ENCODE measurements at regions not wholly inside any gene's neighbourhood (a gene's known extent, or its start where the extent isn't known, plus 50 kb on each side); places are given as distances from the start of the nearest gene placed in this dataset.

DNA sequence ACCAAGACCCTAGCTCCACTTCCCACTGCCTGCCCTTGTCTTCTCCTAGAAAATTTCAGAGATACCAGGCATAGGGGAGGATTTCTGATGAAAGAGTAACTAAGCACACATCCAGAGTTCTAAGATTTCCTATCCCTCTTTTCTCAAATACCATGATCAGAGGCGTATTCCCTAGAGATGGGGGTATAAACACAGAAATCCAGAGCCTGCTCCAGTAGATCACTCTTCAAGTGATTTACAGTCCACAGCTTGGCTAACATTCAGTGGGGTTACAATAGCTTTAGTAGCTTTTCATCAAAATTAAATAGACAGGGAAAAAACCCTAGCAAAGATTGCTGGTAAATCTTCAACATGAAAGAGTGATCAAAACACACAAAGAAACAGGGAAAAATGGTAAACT is 800.7 kb upstream of the GRM7 start:
- DNase-seq: no peak

DNA sequence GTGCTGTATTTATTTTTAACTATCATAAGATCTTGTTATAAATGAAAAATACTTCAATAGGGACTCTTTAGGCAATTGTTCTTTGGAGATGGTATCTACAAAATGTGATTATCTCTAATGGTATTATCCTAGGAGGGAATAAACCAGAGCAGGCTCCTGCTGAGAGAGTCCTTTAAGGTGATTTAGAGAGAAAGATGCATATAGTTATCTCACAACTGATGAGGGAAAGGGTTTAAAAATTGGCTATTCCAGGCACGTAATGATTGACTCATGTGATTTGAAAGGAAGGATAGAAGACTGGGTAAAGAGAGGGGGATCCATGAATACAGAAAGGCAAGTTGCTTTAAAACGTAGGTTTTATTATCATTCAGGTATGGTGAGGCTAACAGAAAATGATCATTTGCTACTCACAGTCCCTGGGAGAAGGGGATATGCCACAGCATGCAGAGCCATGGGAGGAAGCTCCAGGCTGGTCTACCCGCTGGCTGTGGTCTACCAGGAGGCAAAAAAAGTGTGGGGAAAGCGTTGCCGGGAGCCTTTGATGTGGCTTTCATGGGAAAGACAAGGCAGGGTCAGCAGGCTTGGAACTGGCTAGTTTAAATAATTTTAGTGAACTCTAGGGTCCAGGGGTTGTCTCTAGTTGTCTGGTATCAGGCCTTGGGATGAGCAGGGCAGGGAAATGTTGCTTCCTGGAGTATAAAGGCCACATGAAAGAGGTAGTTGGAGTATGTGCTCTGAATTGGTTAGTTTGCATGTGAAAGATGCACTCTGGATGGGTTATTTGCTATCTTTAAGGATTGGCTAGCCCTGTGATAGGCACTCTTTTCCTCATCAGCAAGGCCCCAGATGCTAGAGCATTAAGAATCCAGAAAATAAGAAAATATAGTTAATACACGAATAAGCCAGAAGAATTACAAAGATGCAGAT is 798.4 kb upstream of the GRM7 start:
- peak; percentile 55 for DNase-seq

DNA sequence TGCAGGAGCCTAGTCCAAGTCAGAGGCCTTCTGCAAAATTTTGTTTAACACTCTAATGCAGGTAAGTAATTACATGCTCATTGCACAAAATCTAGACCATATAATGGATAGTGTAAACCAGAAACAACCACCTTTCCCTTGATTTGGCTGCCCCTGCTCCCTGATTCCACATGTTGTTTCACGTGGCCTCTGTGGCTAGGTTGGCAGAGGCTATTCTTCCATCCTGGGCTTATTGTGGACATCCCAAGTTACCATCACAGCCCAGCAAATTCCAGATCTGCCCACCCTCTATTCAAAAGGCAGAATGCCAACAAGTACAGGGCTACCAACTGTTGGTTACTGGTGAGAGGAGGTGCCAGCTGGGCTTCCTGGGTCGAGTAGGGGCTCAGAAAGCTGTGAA is 794.5 kb upstream of the GRM7 start:
- DNase-seq: no peak

DNA sequence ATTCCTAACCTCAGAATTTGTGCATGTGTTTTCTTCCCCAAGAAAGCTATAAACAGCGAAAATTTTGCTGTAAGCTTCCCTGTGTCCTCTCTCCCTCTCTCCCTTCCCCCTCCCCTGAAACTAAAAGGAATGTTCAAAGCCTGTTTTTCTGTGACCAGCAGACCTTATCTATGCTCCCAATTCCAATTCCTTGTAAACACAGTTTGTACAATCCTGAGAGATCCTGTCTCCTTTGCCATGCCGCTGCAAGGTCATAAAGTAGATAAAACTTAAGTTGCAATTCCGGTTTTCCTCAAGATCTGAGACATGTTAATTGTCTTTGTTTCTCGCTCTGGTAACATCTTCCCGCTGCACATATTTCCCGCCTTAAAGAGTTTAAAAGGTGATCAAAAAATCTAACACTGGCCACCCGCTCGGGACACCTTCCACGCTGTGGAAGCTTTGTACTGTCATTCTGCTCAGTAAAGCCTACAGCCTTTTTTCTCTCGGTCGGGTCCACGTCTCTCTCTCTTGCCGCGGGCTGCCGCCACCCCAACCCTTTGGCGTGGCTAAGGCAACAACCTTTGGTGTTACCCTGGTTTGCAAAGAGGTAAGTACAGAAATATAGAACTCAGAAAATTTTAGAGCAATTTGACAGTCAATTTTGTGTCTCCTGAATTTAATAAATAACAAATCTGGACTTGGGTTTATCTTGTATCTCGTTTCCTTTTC is 793.9 kb upstream of the GRM7 start:
- peak; percentile 61 for DNase-seq

DNA sequence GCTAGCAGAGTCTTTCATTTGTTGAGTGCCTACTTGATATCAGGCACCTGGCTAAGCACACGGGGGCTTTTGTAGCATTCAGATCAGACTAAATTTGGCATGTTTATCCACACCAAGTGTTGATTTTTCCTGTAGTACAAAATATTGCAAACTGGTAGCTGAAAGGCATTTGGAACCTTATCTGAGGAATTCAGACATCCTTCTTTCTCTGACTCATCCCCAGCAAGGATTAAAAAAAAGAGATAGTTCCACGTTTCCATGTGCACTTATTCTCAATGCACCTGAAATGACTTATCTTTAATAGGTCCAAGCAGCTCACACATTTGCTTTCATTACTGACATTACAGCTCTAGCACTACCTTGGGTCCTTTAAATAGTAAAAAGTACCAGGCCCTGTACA is 786.0 kb upstream of the GRM7 start:
- DNase-seq: no peak

DNA sequence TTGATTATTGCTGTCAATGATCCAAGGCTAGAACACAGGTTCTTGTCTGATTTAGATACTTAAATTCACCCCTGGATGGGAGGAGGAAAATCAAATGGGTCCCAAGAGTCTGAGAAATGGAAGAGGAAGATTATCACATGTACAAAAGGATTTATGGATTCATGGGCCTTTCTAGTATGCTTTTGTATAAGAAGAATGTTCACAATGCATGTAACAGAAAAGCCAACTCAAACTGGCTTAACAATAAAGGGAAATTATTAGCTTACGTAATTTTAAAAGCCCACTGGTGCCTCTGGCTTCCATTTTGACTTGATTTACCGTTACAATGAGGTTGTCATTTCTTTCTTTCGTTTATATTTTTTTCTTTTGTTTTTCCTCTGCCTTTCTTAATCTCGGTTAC is 782.5 kb upstream of the GRM7 start:
- no peak for DNase-seq

DNA sequence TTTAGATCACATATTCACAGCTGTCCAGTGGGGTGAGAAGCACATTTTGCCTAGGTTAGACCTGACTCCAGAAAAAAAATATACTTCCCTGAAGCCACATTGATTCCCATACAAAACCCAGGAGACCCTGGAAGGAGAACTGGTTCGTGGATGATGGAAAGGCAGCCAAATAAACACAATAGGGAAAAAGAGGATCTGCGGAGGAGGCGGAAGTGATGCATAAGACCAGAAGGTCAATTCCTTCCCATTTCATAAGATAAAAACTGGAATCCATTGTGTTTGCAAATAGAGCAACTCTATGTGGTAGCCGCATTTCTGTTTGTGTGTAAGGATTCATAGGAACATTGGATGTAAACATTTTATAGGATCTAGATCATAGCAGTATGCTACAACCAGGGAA is 781.9 kb upstream of the GRM7 start:
- DNase-seq: no peak

DNA sequence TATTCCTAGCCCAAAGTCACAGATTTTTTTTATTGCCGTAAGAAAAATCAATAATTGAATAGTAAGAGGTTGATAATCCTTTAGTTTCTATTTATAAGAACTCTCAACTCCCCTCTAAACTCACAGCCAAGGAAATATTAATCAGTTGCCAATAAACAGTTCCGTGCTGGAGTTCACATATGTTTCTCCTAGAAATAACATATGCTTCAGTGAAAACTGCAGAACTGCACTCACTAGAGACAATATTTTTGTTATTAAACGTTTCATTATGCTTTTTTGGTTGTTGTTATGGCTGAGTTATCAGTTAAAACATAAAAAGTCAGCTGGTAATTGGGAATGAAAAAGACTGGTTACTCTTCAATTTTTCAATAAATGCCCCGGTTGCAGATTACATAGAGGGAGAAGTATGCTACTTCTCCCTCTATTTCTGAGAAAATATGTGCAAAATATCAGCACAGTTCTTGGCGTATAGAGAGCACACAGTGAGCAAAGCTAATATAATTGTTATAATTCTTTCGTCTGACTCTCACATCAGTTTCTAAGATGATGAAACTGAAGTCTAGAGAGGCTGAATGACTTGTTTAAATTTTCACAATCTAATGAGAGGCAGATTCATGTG is 781.2 kb upstream of the GRM7 start:
- DNase-seq: no peak

DNA sequence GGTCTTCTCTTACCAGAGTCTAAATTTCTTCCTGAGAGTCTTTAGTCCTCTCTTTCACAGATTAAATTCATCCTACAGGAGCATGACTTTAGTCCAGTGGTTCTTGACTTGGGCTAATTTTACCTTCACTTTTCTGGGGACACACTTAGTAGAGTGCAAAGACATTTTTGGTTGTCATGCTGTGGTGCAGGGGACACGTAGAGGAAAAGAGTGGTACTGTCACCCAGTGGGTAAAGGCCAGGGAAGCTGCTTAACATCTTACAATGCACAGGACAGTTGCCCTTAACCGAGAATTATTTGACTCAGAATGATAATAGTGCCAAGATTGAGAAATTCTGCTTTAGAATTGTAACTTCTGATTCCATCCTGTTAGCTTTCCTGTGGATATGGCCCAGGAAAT is 772.5 kb upstream of the GRM7 start:
- DNase-seq: no peak

DNA sequence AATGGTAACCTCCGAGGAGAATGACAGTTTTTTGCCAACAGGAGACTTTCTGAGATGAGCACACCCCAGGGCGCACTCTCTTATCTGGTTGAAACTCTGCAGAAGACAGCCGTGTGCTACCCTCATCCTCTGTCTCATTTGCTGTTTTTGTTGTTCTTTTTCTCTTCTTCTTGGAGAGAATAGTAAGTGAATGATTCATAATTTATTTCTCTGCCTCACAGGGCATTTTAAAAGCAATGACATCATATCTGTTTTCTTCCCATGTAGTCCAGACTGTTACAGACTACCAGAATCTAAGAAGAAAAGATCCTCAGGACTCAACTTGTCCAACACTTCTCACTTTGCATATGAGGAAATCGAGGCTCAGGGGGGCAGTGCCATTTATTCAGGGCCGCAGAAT is 771.1 kb upstream of the GRM7 start:
- no peak for DNase-seq

DNA sequence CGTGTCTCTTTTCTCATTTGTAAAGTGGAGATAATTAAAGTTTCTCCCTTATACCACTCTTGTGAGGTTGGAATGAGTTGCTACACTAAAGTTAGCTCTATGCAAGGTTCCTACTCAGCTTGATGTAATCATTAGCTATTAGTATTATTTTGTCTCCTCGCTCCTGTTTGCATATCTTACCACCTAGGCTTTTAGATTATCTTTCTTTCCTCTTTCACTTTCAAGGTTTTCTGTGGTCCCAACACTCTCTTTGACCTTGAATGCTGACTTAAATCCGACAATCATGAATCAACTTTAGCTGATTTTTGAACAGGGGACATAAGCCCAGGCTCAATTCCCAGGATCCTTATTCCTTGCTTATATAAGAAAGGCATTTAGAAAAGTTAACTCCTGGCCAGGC is 769.7 kb upstream of the GRM7 start:
- DNase-seq: no peak

DNA sequence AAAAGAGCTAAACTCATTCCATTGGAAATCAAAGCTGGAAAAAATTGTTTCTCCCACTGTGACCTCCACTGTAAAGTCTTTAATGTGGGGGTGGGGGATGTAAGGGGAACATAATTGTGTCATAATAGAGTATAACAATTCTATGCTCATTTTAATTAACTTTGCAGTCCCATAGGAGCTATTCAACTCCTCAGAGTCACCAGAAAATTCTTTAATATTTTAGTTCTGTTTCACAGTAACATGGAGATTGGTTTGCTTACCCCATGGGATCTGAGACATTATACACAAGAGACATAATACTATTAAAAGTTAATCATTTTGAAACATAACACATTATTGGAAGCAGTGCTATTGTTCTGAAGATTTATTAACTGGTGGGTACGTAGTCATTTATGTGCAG is 765.9 kb upstream of the GRM7 start:
- DNase-seq: no peak

DNA sequence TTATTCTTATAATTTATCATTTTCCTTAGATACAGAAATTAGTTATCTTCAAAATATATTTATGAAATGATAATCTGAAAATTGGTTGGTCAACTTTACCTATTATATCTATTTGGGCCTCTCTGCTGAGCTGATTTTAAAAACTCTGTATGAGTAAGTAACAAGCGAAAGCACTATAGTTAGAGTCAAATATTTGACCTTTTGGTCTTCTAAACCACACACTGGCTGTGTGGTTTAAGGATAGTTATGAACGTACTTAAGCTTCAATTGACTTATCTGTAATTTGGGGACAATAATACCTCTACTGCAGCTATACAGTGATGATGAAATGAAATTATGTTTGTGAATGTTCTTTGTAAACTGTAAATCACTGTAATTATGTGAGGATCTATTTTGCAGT is 763.9 kb upstream of the GRM7 start:
- DNase-seq: no peak

DNA sequence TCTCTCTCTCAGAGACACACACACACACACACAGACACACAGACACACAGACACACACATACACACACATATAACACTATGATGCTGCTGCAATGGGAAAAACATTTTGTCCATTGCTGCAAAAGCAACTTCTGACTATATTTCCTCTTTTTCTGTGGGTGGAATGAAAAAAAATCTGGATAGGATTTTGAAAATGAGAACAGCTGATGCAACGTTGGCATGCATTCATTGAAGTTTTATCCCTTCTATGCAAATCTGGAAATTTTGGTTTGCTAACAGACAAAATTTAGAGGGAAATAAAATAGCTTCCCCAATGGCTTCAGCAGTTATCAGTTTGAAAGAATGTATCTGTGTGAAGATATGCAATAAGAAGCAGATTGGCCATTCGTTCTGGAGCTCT is 763.4 kb upstream of the GRM7 start:
- no peak for DNase-seq

DNA sequence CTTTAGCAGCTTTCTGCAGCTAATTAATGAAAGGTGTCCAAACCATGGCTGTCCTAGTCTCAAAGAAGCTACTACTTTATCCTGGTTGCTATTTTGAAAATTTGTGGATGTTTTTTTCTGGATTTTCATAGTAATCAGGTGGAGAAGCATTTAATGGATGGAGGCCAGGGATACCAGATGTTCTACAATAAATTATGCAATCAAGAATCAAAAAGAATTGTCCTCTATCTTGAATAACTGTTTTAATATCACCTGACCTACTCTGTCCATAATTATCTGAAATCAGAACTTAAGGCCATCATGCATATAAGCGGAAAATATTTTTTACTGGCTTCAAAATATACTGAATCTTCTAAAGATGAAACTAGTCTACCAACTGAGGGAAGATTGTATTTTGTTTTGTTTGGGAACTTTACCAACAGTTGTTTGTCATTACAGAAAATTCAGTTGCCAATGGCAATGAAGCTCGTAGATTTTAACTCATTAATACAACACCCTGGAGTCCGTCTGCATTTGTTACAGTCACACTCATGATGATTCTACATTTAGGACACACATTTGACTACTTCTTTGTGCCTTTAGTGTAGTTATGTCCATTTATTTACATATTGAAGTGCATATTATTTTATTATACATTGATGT is 762.3 kb upstream of the GRM7 start:
- DNase-seq: no peak

DNA sequence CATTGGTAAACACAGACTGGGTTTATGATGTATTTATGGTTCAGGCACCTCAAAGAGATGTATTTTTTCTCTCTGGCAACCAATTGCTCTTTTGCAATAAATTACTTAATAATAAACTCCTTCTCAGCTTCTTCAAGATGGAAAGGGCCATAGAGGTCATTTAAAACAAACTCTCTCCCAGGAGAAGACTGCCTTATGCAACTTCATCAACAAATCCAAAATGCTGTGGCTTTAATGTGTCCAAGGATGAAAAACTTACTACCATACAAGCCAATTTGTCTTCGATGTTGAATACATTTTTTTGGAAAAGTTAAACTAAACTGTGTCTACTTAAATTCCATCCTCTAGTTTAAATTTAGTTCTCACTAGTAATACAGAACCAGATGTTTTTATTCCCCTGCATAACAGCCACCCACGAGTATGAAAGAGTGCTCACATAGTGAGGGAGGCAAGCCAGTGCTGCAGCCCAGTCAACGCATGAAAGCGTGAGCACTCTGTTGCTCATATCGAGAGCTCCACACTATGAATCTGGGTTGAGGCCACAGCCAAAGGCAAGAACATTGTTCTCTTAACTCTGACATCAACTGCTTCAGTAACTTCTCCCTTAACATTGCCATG is 761.3 kb upstream of the GRM7 start:
- no peak for DNase-seq

DNA sequence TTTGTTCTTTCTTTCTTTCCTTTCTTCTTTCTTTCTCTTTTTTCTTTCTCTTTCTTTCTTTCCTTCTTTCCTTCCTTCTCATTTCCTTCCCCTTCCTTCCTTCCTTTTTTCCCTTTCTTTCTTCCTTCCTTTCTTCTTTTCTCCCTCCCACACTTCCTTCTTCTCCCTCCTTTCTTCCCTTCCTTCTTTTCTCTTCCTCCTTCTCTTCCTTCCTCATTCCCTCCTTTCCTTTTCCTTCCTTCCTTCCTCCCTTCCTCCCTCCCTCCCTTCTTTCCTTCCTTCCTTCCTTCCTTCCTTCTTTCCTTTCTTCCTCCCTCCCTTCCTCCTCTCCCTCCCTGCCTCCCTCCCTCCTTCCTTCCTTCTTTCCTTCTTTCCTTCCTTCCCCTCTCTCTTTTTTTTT is 755.7 kb upstream of the GRM7 start:
- no peak for DNase-seq

DNA sequence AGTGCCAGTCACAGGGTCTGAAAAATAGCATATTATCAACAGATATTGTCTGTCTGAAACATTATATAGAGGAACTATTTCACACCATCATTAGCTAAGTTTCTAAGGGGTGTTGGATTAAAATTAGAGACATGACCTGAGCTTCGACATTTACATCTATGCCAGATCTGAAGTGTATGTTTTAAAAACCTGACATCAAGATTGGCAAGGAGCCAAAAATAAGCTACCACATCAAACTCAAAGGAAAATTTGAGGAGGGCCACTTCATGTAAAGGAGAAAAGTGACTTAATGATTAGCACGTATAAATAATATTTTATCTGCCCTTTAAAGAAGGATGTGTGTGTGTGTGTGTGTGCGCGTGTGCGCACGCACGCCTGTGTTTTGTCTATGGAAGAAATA is 752.0 kb upstream of the GRM7 start:
- DNase-seq: no peak

DNA sequence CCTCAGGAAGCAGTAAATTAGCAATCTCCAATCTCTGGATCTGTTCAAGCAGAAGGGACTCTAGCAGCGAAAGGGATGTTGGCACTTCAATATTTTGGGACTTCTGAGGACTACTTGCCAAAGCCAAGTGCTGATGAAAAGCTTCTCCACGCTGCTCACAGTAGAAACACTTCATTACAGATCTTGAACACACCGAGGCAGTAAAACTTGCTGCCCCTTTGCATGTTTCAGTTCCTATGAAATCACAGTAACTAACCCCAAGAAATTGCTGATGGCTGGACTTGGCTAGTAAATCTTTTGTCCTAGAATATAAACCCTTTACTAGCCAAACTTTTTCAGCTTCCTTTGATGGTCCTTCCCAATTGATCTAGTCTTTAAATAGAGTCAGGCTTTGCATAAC is 750.5 kb upstream of the GRM7 start:
- no peak for DNase-seq

DNA sequence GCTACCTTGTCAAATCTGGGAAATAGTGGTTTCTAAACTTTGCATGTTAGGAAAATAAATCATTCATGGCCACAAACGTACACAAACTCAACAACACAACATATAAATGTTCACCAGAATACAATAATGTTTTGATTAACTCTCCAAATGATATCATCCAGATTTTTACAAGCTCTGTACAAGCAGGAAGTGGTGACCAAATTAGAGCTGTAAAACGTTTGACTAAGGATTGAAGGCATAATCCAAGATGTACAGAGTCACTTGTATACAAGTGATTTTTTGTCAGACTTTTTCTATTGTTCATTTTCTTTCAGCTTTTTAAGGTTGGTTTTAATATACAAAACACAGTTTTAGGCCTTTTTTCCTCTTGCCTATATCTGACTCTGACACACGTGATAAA is 748.4 kb upstream of the GRM7 start:
- no peak for DNase-seq

DNA sequence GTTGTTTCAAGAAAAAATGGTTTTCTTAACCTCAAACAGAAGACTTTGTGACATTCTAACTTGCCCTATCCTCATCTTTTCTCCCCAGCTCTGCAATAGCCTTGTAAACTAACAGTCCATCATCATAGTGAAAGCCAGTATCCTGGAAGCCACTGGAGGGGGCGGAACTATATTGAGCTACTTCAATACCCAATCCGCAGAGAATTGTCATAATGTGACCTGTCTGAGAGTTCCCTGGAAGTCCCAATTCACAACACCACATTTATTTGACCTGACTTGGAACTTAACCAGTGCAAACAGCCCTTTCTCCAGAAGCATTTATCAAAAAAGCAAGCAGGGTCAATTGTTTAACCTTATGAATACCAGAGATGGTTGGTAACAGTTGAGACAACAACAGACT is 747.6 kb upstream of the GRM7 start:
- DNase-seq: no peak

DNA sequence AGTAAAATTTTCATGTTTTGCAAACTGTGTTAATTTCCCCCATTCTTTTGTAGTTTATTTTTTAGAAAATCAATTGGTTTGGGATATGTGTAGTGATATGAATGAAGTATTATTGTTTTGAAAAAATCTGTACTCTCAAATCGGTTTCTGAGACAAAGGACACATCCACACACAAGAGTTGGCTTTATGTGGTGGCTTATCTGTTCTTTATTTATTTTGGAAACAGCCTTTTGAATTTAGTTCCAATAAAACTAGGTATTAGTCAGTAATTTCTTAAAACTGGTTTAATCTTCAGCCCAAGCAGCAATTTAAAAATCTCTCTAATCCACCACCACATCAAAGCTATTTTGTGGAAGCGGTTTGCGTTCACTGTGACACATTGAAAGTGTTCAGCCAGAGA is 741.5 kb upstream of the GRM7 start:
- no peak for DNase-seq

DNA sequence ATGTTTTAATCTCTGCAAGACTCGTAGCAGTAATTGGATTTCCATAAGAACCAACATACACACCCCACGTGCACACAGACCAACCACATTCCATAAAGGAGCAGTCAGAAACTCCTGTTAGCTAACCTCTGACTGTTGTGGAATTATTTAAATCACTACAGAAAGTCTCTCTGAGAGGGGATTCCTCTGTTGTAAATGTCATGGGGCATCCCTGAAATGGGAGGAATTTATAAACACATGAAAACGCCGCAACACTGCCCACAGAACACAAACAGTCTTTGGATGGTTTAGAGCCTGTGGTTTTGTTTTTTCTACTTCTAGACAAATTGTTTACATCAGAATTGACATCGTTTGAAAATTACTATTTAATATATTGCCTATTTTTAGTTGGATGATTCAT is 740.1 kb upstream of the GRM7 start:
- no peak for DNase-seq
